Neural cell (in vitro differentiated cells): ENCODE measurements at regions not wholly inside any gene's neighbourhood (a gene's known extent, or its start where the extent isn't known, plus 50 kb on each side); places are given as distances from the start of the nearest gene placed in this dataset.

Experiments used
- H2AFZ ChIP-seq: fragments of 200-600, 300-800 bp; sonication (generic), shearing (Covaris generic); 2 replicates; pipeline ENCODE4 v1.6.0; 2014; ENCODE audit warnings: low read depth, mild to moderate bottlenecking, antibody characterized with exemption, low read length, moderate library complexity
- H3F3A ChIP-seq: fragments of 200-600 bp; shearing (Covaris generic); 2 replicates; pipeline ENCODE4 v1.6.1; 2016; ENCODE audit warnings: mild to moderate bottlenecking, moderate library complexity, mixed read lengths, antibody characterized with exemption, low read length; ENCODE audit not compliant: insufficient read depth, poor library complexity, severe bottlenecking
- H3K27ac ChIP-seq: fragments of 200-600, 300-800 bp; sonication (generic), shearing (Covaris generic); 2 replicates; pipeline ENCODE4 v1.5.1; 2014; ENCODE audit warnings: mild to moderate bottlenecking, low read length, moderate library complexity
- H3K27me3 ChIP-seq: fragments of 300-800, 200-600 bp; sonication (generic), shearing (Covaris generic); 2 replicates; pipeline ENCODE4 v1.6.0; 2014; ENCODE audit warnings: mild to moderate bottlenecking, low read depth, low read length, moderate library complexity; ENCODE audit not compliant: insufficient read depth
- H3K36me3 ChIP-seq: fragments of 300-800, 200-600 bp; sonication (generic), shearing (Covaris generic); 2 replicates; pipeline ENCODE4 v1.5.1; 2014; ENCODE audit warnings: mild to moderate bottlenecking, antibody characterized with exemption, low read length, moderate library complexity; ENCODE audit not compliant: insufficient read depth
- H3K4me2 ChIP-seq: fragments of 300-800, 200-600 bp; sonication (generic), shearing (Covaris generic); 2 replicates; pipeline ENCODE4 v1.6.0; 2014; ENCODE audit warnings: mild to moderate bottlenecking, low read length
- H3K4me3 ChIP-seq: fragments of 300-800, 200-600 bp; sonication (generic), shearing (Covaris generic); 2 replicates; pipeline ENCODE4 v1.5.1; 2014; ENCODE audit warnings: mild to moderate bottlenecking, low read length, moderate library complexity
- H3K79me2 ChIP-seq: fragments of 200-600 bp; shearing (Covaris generic); replicated peaks from 2 replicates; pipeline ENCODE4 v1.6.0; 2014; ENCODE audit warnings: mild to moderate bottlenecking, low read length, moderate library complexity; ENCODE audit not compliant: insufficient read depth
- H3K9ac ChIP-seq: fragments of 300-800, 200-600 bp; sonication (generic), shearing (Covaris generic); 2 replicates; pipeline ENCODE4 v1.6.1; 2016; ENCODE audit warnings: mild to moderate bottlenecking, low read length, mixed read lengths
- H3K9me2 ChIP-seq: fragments of 200-600 bp; shearing (Covaris generic); 2 replicates; pipeline ENCODE4 v1.6.1; 2016; ENCODE audit warnings: mild to moderate bottlenecking, low read length, mixed read lengths; ENCODE audit not compliant: insufficient read depth
- H3K9me3 ChIP-seq: fragments of 200-600, 300-800 bp; sonication (generic), shearing (Covaris generic); 2 replicates; pipeline ENCODE4 v1.6.1; 2016; ENCODE audit warnings: mild to moderate bottlenecking, mixed run types, low read length, moderate library complexity, mixed read lengths
- H4K20me1 ChIP-seq: fragments of 200-600 bp; shearing (Covaris generic); 2 replicates; pipeline ENCODE4 v1.6.1; 2016; ENCODE audit warnings: mild to moderate bottlenecking, mixed run types; ENCODE audit not compliant: insufficient read depth
- EP300 ChIP-seq: fragments of 450-650 bp; conservative IDR thresholded peaks from 2 replicates; pipeline ENCODE4 v1.6.1; 2014; ENCODE audit warnings: antibody characterized with exemption, mild to moderate bottlenecking, moderate library complexity; ENCODE audit not compliant: poor library complexity, severe bottlenecking
- EZH2 ChIP-seq: fragments of 200-600, 300-800 bp; shearing (Covaris generic), sonication (generic); IDR thresholded peaks from 2 replicates; pipeline ENCODE4 v1.6.1; 2014; ENCODE audit warnings: antibody characterized with exemption, low read length, borderline replicate concordance, mild to moderate bottlenecking; ENCODE audit not compliant: insufficient read depth, poor library complexity, severe bottlenecking
- MXI1 ChIP-seq: fragments of 450-650 bp; conservative IDR thresholded peaks from 2 replicates; pipeline ENCODE4 v1.6.1; 2014; ENCODE audit warnings: antibody characterized with exemption, mild to moderate bottlenecking; ENCODE audit not compliant: poor library complexity, severe bottlenecking
- POLR2AphosphoS5 ChIP-seq: IDR thresholded peaks from 2 replicates; pipeline ENCODE4 v1.6.1; 2012
- RAD21 ChIP-seq: fragments of 450-650 bp; conservative IDR thresholded peaks from 2 replicates; pipeline ENCODE4 v1.6.1; 2014; ENCODE audit warnings: antibody characterized with exemption, mild to moderate bottlenecking, moderate library complexity
- SMC3 ChIP-seq: fragments of 450-650 bp; conservative IDR thresholded peaks from 2 replicates; pipeline ENCODE4 v1.6.1; 2014; ENCODE audit warnings: antibody characterized with exemption, mild to moderate bottlenecking, moderate library complexity; ENCODE audit not compliant: poor library complexity
- TAF1 ChIP-seq: IDR thresholded peaks from 2 replicates; pipeline ENCODE4 v1.6.1; 2012; ENCODE audit warnings: low read depth
- TF ChIP-seq, protein P1 (sequence below): fragments of 450-650 bp; IDR thresholded peaks from 2 replicates; pipeline ENCODE4 v1.5.1; 2014; ENCODE audit warnings: antibody characterized with exemption, mild to moderate bottlenecking, moderate library complexity; ENCODE audit not compliant: poor library complexity, severe bottlenecking
- TF ChIP-seq, protein P2 (sequence below): IDR thresholded peaks from 2 replicates; pipeline ENCODE4 v1.6.1; 2012; ENCODE audit warnings: borderline replicate concordance

DNA sequence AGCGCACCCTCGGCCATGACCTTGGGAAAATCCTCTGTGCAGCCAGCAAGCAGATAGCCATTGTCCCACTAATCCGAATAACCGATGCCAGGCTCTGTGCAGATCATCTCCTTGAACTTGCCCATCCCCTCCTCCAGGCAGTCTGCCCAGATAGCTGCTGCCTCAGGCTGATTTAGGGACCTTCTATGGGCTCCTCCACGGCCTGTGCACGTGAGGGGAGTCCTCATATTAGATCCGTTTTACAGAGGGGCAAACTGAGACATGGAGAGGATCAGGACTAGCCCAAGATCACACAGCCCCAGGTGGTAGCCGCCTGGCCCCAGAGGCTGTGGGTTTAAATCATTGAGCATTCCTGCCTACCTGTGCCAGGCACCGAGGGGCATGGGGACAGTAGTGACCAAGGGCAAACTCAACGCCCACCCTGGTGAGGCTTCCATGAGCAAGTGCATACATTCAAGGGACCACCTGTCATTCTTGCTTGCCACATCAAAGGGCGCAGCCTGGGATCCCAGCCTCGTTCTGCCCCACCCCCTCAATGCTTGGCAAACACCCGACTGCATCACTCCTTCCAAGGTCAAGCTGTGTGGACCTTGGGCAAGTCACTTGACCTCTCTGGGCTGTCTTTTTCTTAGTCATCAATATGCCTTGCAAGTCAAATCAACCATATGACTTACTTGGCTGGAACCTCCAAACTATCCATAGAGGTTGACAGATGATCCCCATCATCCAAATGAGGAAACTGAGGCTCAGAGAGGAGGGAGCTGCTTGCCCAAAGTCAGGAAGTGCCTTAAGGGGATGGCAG, 131.6 kb downstream of the MN1 start:
- Histone ChIP-seq H3K9ac (no peak overlapping the region), H3K9me3 (no peaks in the 10 kb centered on the region), H4K20me1 (no peaks in the 10 kb centered on the region), H2AFZ (no peak overlapping the region), H3K9me2 (no peaks in the 10 kb centered on the region), H3F3A (no peaks in the 10 kb centered on the region), H3K4me3 (no peak overlapping the region), H3K79me2 (no peaks in the 10 kb centered on the region), H3K4me2 (no peak overlapping the region), H3K27me3 (no peaks in the 10 kb centered on the region), H3K27ac (no peak overlapping the region), H3K36me3 (no peaks in the 10 kb centered on the region)
- TF ChIP-seq, protein P1, sequence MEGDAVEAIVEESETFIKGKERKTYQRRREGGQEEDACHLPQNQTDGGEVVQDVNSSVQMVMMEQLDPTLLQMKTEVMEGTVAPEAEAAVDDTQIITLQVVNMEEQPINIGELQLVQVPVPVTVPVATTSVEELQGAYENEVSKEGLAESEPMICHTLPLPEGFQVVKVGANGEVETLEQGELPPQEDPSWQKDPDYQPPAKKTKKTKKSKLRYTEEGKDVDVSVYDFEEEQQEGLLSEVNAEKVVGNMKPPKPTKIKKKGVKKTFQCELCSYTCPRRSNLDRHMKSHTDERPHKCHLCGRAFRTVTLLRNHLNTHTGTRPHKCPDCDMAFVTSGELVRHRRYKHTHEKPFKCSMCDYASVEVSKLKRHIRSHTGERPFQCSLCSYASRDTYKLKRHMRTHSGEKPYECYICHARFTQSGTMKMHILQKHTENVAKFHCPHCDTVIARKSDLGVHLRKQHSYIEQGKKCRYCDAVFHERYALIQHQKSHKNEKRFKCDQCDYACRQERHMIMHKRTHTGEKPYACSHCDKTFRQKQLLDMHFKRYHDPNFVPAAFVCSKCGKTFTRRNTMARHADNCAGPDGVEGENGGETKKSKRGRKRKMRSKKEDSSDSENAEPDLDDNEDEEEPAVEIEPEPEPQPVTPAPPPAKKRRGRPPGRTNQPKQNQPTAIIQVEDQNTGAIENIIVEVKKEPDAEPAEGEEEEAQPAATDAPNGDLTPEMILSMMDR: no peak
- TF ChIP-seq MXI1 (no peak), EZH2 (no peak), EP300 (no peak), POLR2AphosphoS5 (no peak), TAF1 (no peak), RAD21 (no peak), SMC3 (no peak)
- TF ChIP-seq, protein P2, sequence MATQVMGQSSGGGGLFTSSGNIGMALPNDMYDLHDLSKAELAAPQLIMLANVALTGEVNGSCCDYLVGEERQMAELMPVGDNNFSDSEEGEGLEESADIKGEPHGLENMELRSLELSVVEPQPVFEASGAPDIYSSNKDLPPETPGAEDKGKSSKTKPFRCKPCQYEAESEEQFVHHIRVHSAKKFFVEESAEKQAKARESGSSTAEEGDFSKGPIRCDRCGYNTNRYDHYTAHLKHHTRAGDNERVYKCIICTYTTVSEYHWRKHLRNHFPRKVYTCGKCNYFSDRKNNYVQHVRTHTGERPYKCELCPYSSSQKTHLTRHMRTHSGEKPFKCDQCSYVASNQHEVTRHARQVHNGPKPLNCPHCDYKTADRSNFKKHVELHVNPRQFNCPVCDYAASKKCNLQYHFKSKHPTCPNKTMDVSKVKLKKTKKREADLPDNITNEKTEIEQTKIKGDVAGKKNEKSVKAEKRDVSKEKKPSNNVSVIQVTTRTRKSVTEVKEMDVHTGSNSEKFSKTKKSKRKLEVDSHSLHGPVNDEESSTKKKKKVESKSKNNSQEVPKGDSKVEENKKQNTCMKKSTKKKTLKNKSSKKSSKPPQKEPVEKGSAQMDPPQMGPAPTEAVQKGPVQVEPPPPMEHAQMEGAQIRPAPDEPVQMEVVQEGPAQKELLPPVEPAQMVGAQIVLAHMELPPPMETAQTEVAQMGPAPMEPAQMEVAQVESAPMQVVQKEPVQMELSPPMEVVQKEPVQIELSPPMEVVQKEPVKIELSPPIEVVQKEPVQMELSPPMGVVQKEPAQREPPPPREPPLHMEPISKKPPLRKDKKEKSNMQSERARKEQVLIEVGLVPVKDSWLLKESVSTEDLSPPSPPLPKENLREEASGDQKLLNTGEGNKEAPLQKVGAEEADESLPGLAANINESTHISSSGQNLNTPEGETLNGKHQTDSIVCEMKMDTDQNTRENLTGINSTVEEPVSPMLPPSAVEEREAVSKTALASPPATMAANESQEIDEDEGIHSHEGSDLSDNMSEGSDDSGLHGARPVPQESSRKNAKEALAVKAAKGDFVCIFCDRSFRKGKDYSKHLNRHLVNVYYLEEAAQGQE: no peak

DNA sequence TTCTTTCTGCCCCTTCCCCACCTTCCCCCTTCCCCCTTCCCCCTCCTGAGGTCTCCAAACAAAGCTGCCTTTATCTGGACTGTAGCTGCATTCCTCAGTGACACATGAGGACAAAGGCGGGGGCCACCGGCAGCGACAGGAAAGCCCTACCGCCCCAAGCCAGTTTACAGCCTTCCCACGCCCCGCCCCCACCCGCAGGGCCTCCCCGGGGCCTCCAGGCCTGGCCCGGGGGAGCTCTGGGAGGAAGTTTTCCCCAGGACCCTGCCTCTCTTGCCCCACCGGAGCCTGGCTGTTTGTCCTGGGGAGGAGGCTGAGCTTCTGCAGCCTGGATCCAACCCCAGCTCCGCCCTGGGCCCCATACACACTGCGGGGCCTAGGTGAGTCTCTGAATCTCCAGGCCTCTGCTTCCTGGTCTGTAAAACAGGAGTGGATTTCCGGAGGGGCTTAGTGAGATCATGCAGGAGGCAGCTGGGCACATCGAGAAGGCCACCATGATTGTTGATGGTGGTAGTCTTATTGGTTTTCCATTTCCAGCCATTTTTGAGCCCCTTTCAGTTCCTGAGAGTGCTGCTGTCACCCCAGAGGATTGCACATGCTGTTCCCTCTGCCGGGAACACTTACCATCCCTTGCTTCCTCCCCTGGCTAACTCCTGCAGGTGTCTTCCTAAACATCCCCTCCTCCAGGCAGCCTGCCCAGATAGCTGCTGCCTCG, 130.7 kb downstream of the MN1 start:
- H3K36me3 ChIP-seq: no peaks in the 10 kb centered on the region
- no peak overlapping the region for H3K9ac ChIP-seq
- no peaks in the 10 kb centered on the region for H3K9me3 ChIP-seq
- no peaks in the 10 kb centered on the region for H3K27me3 ChIP-seq
- H3K4me2 ChIP-seq: no peak overlapping the region
- no peak overlapping the region for H2AFZ ChIP-seq
- no peaks in the 10 kb centered on the region for H4K20me1 ChIP-seq
- no peak overlapping the region for H3K4me3 ChIP-seq
- no peak for TF ChIP-seq POLR2AphosphoS5
- no peaks in the 10 kb centered on the region for H3K79me2 ChIP-seq
- no peaks in the 10 kb centered on the region for H3K9me2 ChIP-seq
- no peaks in the 10 kb centered on the region for H3F3A ChIP-seq
- no peak overlapping the region for H3K27ac ChIP-seq
